GM18507 (cell line): ENCODE measurements at regions not wholly inside any gene's neighbourhood (a gene's known extent, or its start where the extent isn't known, plus 50 kb on each side); places are given as distances from the start of the nearest gene placed in this dataset.
A peak's percentile ranks its signal among the peaks of the same experiment; 100 is the strongest.
"Not testable (repeated sequence)": the region's sequence is repeated elsewhere in the genome, so short reads cannot be mapped to it uniquely, and the experiment has no call there.

Experiments used
- DNase-seq: peaks from one replicate; pipeline ENCODE4 v3.0.0; 2011; ENCODE audit warnings: low read depth; ENCODE audit not compliant: insufficient read length; ENCODE audit errors: extremely low spot score
- FAIRE-seq: peaks from 2 replicates; lab custom pipeline; 2011; peaks lifted over from hg19 to GRCh38; lab: Jason Lieb, UNC

DNA sequence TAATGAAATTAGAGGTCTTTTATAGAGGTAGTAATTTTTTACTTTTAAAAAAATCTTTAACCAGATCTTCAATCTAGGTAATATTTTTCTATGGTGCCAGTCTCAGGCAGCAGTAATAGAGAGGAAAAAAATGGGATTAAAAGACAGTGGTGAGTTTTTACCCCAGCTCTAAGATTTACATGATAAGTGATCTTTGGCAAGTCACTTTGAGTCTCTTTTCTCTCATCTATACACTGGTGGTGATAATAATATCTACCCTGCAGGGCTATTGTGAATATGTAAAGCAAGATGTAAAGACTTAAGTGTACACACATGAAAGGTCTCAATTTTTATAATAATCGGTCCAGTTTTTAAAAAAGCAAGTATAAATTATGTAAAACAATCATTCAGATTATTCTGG, 786.2 kb upstream of the POU3F4 start:
- no peak for FAIRE-seq
- no peak for DNase-seq

GRCh38 chrX:82723806-82724205, 784.3 kb upstream of the POU3F4 start:
- FAIRE-seq, result no peak

GRCh38 chrX:82727436-82727835, 780.7 kb upstream of the POU3F4 start:
- FAIRE-seq, DNase-seq: not testable (repeated sequence)

More at GRCh38 chrX:82723806-82724205, 784.3 kb upstream of the POU3F4 start:
- DNase-seq, result no peak

GRCh38 chrX:82732861-82733260, 775.2 kb upstream of the POU3F4 start:
- DNase-seq (no peak), FAIRE-seq (no peak)

DNA sequence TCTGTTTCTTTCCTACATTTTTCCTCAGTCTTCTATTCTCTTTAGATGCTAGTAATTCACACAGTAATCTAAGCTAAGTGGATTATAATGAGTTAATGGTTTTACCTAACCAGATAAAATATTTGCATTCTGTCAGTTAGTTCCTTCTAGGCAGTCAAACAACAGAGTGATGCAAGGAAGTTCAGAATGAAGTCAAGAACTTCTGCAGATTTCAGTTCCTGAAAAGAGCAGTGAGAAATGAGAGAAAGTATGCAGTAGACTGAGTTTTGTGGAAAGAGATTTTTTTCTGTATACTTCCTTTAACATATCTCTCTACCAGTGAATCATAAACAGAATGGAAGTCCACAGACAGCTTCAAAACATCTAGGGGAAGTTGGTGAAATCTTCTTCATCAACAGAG, 774.0 kb upstream of the POU3F4 start:
- peak; percentile 69 for FAIRE-seq
- DNase-seq, result no peak

DNA sequence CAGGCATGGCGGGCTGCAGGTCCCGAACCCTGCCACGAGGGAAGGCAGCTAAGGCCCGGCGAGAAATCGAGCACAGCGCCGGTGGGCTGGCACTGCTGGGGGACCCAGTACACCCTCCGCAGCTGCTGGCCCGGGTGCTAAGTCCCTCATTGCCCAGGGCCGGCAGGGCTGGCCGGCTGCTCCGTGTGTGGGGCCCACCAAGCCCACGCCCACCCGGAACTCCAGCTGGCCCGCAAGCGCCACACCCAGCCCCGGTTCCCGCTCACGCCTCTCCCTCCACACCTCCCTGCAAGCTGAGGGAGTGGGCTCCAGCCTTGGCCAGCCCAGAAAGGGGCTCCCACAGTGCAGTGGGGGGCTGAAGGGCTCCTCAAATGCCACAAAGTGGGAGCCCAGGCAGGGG, 769.8 kb upstream of the POU3F4 start:
- not testable (repeated sequence) for DNase-seq, FAIRE-seq

GRCh38 chrX:82742351-82742750, 765.7 kb upstream of the POU3F4 start:
- DNase-seq (no peak), FAIRE-seq (no peak)

DNA sequence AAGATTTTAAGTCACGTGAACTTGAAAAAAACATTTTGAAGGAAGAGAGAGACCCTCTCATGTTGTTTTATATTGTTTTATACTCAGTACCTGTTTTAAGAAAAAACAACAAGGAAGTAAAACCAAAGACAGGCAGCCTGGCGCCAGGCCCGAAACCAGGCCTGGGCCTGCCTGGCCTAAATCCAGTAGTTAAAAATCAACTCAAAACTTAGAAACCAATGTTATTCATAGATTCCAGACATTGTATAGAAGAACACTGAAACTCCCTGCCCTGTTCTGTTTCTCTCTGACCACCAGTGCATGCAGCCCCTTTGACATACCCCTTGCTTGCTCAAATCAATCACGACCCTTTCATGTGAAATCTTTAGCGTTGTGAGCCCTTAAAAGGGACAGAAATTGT, 762.4 kb upstream of the POU3F4 start:
- FAIRE-seq, DNase-seq: not testable (repeated sequence)

DNA sequence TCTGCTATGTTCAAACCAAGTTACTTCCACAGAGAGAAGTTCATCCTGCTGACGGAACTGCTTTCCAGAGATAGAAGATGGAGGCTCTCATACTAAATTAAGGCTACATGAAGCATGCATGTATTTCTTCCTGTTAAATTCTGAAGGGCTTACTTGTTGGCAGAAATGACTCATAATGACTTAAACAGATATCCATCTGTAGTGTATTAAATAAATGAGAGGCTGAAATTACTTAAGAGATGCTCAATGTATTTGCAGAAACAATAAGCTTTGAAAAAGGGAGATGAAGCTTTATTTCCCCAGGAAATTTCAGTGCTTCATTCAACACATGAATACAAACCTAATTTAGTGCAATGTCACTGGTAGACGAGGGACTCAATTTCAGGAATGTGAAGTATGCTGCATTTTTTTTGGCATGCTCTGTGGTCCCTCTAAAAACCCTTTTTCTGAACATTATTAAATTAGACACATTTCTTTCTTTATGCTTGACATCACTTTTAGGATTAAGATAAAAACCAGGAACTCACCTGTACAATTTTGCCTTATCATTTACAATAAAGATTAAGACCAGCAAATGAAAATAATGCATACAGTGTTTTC, 759.1 kb upstream of the POU3F4 start:
- FAIRE-seq, result no peak
- DNase-seq, result no peak

GRCh38 chrX:82756272-82756671, 751.8 kb upstream of the POU3F4 start:
- DNase-seq (no peak), FAIRE-seq (no peak)

- DNase-seq (no peak), FAIRE-seq (no peak)
These were observed 750.5 kb upstream of the POU3F4 start for GRCh38 chrX:82757614-82758013.

- FAIRE-seq (no peak), DNase-seq (no peak)
These were observed 743.6 kb upstream of the POU3F4 start for GRCh38 chrX:82764521-82764920.

GRCh38 chrX:82765811-82766210, 742.3 kb upstream of the POU3F4 start:
- DNase-seq, result no peak
- FAIRE-seq, result no peak

GRCh38 chrX:82775426-82775825, 732.7 kb upstream of the POU3F4 start:
- DNase-seq (no peak), FAIRE-seq (no peak)

DNA sequence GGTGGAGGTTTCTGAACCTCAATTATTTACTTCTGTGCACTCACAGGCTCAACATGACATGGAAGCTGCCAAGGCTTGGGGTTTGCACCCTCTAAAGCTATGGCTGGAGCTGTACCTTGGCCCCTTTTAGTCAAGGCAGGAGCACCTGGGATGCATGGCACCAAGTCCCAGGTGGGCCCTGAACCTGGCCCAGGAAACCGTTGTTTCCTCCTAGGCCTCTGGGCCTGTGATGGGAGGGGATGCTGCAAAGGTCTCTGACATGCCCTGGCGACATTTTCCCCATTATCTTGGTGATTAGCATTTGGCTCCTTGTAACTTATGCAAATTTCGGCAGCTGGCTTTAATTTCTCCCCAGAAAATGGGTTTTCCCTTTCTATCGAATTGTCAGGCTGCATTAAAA, 726.1 kb upstream of the POU3F4 start:
- FAIRE-seq (no peak), DNase-seq (no peak)

DNA sequence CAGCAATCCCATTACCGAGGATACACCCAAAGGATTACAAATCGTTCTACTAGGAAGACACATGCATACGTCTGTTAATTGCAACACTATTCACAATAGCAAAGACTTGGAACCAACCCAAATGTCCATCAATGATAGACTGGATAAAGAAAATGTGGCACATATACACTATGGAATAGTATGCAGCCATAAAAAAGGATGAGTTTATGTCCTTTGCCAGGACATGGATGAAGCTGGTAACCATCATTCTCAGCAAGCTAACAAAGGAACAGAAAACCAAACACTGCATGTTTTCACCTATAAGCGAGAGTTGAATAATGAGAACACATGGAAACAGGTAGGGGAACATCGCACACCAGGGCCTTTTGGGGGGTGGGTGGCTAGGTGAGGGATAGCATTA, 695.2 kb upstream of the POU3F4 start:
- peak; percentile 18 for FAIRE-seq
- not testable (repeated sequence) for DNase-seq

GRCh38 chrX:82813671-82814078, 694.4 kb upstream of the POU3F4 start:
- FAIRE-seq (no peak), DNase-seq (no peak)

- no peak for FAIRE-seq
These were observed 692.1 kb upstream of the POU3F4 start for GRCh38 chrX:82816001-82816400.

GRCh38 chrX:82816562-82816961, 691.5 kb upstream of the POU3F4 start:
- FAIRE-seq, result no peak
- no peak for DNase-seq

More at GRCh38 chrX:82816001-82816400, 692.1 kb upstream of the POU3F4 start:
- DNase-seq, result no peak

DNA sequence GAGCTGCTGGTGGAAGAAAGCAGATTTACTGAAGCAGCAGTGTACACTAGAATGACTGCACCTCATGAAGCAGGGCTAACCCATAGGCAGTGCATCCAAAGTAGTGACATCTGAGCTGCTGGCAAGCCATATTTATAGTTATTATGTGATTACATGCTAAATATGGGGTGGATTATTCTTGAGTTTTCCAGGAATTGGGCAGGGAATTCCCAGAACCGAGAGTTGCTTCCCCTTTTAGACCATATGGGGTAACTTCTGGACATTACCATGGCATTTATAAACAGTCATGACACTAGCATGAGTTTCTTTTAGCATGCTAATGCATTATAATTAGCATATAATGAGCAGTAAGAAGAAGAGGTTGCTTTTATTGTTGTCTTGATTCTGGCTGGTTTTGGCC, 665.8 kb upstream of the POU3F4 start:
- DNase-seq (no peak), FAIRE-seq (no peak)

DNA sequence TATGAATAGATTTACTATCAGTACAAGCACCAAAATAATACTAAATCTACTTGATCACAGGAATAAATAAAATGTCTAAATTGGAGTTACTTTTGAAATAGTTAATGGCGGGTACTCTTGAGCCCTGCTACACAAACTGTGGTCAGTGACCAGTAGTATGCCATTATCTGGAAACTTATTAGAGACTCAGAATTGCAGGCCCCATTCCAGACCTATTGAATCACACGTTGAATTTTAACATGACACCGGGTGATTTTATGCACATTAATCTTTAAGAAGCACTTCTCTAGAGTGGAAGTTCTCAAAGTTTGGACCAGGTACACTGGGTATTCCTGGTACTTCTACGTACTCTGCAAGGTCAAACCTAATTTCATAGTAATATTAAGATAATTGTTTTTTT, 660.0 kb upstream of the POU3F4 start:
- FAIRE-seq (no peak), DNase-seq (no peak)
